ENCODE measurements at regions not wholly inside any gene's neighbourhood (a gene's known extent, or its start where the extent isn't known, plus 50 kb on each side); places are given as distances from the start of the nearest gene placed in this dataset.

DNA sequence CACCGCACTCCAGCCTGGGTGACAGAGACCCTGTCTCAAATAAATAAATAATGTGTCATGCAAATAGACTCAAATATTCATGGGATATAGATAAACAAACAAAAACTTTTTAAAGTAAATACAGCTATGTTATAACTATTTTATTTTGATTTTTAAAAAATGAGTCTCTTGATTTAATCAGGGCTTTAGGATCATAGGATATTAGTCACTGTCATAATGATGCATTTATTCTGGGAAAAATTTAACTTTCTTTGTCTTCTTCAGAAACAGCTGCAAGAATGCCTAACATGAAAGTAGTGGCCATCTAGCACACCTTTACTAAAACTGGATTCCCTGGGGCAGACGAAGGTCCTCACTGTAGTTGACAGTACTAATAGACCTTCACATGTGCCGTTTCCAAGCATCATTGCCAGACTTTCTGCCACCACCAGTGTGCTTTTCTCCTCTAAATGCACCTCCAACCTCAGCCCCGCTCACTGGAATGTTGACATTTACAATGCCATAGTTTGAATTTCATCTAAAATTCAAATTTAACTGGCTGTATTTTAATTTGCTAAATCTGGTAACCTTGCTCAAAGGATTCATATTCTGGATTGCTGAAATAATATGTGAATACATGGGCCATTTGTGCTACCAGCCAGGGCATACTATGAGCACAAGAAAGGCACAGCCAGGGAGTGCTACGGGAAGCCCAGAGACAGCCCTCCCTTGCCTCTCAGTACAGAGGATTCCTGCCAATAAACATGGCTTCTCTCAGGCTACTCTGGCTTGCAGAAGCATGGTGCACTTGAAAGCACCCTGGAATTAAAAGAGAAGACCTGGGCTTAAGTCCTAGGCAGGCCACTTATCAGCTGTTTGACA lies 63.4 kb upstream of the ADO start:
- no peak for DNase-seq (ENCODE audit: low read depth in 2 of 2)

DNA sequence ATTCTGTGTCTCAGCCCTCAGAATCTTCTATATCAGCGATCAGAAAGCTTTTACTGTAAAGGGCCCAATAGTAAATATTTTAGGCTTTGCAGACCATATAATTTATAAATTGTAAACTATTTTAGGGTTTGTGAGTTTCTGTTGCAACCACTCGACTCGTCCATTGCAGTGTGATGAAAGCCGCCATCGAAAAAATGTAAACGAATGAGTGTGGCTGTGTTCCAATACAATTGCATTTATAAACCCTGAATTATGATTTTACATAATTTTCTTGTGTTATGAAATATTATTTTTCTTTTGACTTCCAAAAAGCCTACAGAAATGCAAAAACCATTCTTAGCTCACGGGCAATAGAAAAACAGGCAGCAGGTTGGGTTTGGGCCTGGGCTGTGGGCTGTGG lies 62.5 kb upstream of the ADO start:
- no peak for DNase-seq (ENCODE audit: low read depth in 2 of 2)

DNA sequence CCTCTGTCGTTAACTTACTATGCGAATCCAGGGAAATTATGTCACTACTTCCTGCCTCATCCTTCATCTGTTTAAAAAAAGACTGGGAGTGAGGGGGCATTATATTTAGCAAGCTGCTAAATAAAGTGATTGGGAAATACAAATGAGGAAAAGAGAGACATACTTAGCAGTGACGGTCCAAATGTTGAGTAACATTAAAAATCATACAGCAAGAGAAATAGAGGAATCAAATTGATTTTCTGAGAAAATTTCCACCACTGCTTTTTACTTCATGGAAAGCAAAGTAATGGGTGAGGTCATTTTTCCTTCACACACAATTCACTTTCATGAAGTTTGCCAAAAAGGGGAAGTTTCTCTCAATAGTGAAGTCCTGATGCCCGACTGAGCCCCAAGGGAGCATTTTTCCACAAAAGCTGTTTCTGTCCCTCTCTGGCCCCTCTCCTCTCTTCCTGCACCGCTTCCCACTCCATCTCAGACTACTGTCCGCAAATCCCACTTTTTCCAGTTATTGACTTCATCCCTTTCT lies 61.9 kb upstream of the ADO start:
- no peak for DNase-seq (ENCODE audit: low read depth in 2 of 2)

DNA sequence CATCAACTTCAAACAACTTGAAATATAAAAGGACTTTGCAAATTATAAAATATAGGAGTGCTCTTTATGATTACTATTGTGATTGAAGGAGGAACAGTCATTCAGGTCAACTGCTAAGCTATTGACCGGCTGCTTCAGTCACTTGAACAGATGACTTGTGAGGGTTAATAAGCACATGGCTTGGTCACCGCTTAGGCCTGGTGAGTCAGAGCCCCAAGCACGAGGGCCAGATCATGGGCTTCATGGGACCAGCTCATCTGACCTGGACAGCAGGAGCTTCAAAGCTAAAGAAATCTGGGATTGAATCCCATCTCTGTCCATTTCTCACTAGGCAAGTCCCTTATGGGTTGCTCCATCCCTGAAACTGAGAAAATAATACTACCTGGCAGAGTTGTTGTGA lies 60.4 kb upstream of the ADO start:
- DNase-seq (ENCODE audit: low read depth in 2 of 2): no peak

DNA sequence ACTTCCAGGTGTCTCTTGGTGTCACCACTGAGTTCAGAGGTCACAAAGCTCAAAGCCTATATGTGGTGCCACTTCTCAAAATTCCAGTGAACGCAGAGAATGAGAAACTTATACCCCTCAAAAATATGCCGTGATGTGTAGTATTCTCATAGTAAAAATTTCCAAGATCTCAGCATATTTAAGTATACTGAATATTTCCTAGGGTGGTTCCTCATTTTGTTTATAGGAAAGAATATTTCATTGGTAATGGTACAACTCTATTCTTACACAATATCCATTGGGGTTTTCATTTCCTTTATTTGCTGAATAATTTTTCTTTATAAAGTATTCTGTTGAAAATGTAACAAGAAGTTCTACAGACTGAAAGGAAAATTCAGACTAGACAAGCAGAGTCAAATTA lies 58.9 kb upstream of the ADO start:
- no peak for DNase-seq (ENCODE audit: low read depth in 2 of 2)

DNA sequence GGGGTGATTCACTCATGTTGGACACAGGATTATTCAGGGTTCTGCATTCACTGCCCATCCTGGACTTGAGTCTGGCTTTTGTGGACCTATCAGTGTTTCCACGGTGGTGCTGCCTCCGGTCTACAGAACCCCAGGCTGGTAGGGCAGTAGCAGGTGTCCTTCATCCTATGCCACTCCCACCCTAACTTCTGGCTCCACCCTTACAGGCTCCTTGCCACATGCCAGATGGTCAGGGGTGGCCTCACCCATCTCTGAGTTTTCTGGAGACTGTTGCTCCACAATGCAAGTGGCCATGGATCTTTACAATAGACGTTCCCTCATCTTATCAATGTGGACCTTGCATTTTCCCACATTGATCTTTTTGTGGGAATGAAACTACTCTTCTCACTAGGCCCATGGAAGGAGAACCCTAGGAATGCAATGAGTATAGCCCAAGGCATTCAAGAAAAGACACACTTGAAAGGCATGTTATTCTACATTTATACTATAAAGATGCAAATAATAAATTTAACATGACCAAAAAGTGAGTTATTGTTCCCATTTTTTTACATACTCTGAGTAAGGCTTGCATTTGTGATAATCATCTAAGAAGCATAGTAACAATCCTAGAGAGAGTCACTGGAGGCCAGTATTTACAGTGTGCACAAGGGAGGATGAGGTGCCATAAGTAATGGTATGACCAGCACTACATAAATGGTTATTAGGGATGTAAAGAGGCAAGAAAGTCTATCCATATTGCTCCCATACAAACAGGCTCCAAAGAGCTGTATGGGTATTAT lies 57.4 kb upstream of the ADO start:
- DNase-seq (ENCODE audit: low read depth in 2 of 2): no peak

DNA sequence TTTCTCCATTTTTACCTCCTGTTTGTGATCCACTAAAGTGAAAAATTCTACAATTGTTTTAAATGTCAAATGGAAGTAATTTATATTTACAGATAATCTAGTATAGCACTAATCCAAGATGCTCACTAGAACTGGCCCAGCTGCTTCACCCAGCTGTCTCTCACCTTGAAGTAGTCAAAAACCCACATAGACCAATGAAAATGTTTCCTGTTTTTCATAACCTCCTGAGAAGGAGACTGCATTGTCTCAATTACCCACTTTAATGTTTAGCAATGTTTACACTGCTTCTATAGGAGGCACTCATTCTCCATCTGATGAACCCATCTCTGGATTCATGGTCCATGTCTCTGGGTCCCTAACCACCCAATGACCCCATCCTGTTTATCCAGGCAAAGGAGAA lies 56.1 kb upstream of the ADO start:
- no peak for DNase-seq (ENCODE audit: low read depth in 2 of 2)

DNA sequence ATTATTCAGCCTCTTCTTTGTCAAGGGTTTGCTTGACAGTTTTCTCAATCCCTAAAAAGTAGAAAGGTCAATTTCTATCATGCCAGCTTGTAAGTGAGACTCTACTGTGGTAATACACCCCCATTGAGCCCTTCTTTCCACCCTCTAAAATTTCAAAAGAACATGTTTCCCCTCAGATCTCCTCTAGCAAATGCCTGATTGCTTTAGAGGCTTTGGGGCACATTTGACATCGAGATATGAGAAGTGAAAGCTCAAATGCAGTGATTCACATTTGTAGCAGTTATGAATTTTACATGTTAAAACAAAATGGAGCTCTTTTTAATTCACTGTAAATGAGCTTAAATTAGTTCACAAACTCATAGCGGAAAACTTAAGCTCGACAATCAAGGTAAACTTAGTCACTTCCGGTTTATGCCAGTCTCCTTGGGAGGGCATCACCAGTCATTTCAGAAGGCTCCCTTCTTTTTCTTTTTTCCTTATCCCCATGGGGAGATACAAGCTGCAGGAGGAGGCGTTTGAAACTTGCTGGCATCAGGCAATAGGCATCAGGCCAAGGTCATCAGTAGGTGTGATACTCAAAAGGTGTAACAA lies 55.3 kb upstream of the ADO start:
- DNase-seq (ENCODE audit: low read depth in 2 of 2): no peak

All from stimulated activated CD4-positive, alpha-beta T cell treated with anti-CD3 and anti-CD28 coated beads, Interleukin-12 subunit alpha, Interleukin-12 subunit beta, amount 100 ng/mL, for 24 hours (primary cell).